Endothelial cell (in vitro differentiated cells): ENCODE measurements at regions not wholly inside any gene's neighbourhood (a gene's known extent, or its start where the extent isn't known, plus 50 kb on each side); places are given as distances from the start of the nearest gene placed in this dataset.
"Not testable (repeated sequence)": the region's sequence is repeated elsewhere in the genome, so short reads cannot be mapped to it uniquely, and the experiment has no call there.

Source experiments
- DNase-seq: peaks from one replicate; pipeline ENCODE4 v3.0.0; 2021; ENCODE audit warnings: low spot score
- H3K27ac Mint-ChIP-seq: one replicate; pipeline ENCODE4 v1.8.0; 2021; ENCODE audit warnings: mixed read lengths, inconsistent platforms; ENCODE audit not compliant: unreplicated experiment
- H3K27me3 Mint-ChIP-seq: one replicate; pipeline ENCODE4 v1.8.0; 2021; ENCODE audit warnings: mild to moderate bottlenecking, moderate library complexity, mixed read lengths, inconsistent platforms; ENCODE audit not compliant: unreplicated experiment
- H3K36me3 Mint-ChIP-seq: one replicate; pipeline ENCODE4 v1.8.0; 2021; ENCODE audit warnings: mild to moderate bottlenecking, low read depth, mixed read lengths, inconsistent platforms; ENCODE audit not compliant: unreplicated experiment
- H3K4me1 Mint-ChIP-seq: one replicate; pipeline ENCODE4 v1.8.0; 2021; ENCODE audit warnings: mild to moderate bottlenecking, mixed read lengths, inconsistent platforms; ENCODE audit not compliant: unreplicated experiment
- H3K4me3 Mint-ChIP-seq: one replicate; pipeline ENCODE4 v1.8.0; 2021; ENCODE audit warnings: mild to moderate bottlenecking, mixed read lengths, inconsistent platforms; ENCODE audit not compliant: unreplicated experiment
- H3K9me3 Mint-ChIP-seq: one replicate; pipeline ENCODE4 v1.8.0; 2021; ENCODE audit warnings: mixed read lengths, inconsistent platforms; ENCODE audit not compliant: unreplicated experiment

- not testable (repeated sequence) for H3K27ac Mint-ChIP-seq, H3K36me3 Mint-ChIP-seq, H3K4me1 Mint-ChIP-seq, H3K9me3 Mint-ChIP-seq, DNase-seq, H3K27me3 Mint-ChIP-seq, H3K4me3 Mint-ChIP-seq
Observed at GRCh38 chr7:150158696-150159095, 164.5 kb upstream of the LRRC61 start.

- not testable (repeated sequence) for H3K4me3 Mint-ChIP-seq, H3K9me3 Mint-ChIP-seq, H3K4me1 Mint-ChIP-seq, H3K27ac Mint-ChIP-seq, H3K27me3 Mint-ChIP-seq, DNase-seq, H3K36me3 Mint-ChIP-seq
Observed at GRCh38 chr7:150169515-150169914, 153.6 kb upstream of the LRRC61 start.

- DNase-seq, H3K36me3 Mint-ChIP-seq, H3K4me1 Mint-ChIP-seq, H3K4me3 Mint-ChIP-seq, H3K27me3 Mint-ChIP-seq, H3K27ac Mint-ChIP-seq, H3K9me3 Mint-ChIP-seq: not testable (repeated sequence)
Observed at GRCh38 chr7:150169943-150170490, 153.1 kb upstream of the LRRC61 start.

- not testable (repeated sequence) for H3K36me3 Mint-ChIP-seq, H3K4me3 Mint-ChIP-seq, H3K27ac Mint-ChIP-seq, H3K4me1 Mint-ChIP-seq, H3K27me3 Mint-ChIP-seq, DNase-seq, H3K9me3 Mint-ChIP-seq
Observed at GRCh38 chr7:150183602-150184001, 139.6 kb upstream of the LRRC61 start.

GRCh38 chr7:150189963-150190362 is 133.2 kb upstream of the LRRC61 start:
- not testable (repeated sequence) for H3K27ac Mint-ChIP-seq, H3K4me3 Mint-ChIP-seq, H3K36me3 Mint-ChIP-seq, H3K9me3 Mint-ChIP-seq, H3K27me3 Mint-ChIP-seq, DNase-seq, H3K4me1 Mint-ChIP-seq

- not testable (repeated sequence) for H3K4me3 Mint-ChIP-seq, H3K9me3 Mint-ChIP-seq, H3K27ac Mint-ChIP-seq, DNase-seq, H3K4me1 Mint-ChIP-seq, H3K27me3 Mint-ChIP-seq, H3K36me3 Mint-ChIP-seq
Observed at GRCh38 chr7:150192541-150192940, 130.6 kb upstream of the LRRC61 start.

- H3K27ac Mint-ChIP-seq, H3K4me1 Mint-ChIP-seq, H3K27me3 Mint-ChIP-seq, DNase-seq, H3K9me3 Mint-ChIP-seq, H3K36me3 Mint-ChIP-seq, H3K4me3 Mint-ChIP-seq: not testable (repeated sequence)
Observed at GRCh38 chr7:150193866-150194265, 129.3 kb upstream of the LRRC61 start.
